Liver (tissue), 3 donors: ENCODE measurements at regions not wholly inside any gene's neighbourhood (a gene's known extent, or its start where the extent isn't known, plus 50 kb on each side); places are given as distances from the start of the nearest gene placed in this dataset.

Experiments used
- ATF3 ChIP-seq: IDR thresholded peaks from 2 replicates; pipeline ENCODE4 v1.6.1; 2016; ENCODE audit warnings: antibody characterized with exemption
- CTCF ChIP-seq: fragments of 150-350 bp; IDR thresholded peaks from 2 replicates; pipeline ENCODE4 v1.5.1; 2017; ENCODE audit warnings: improper control_type of control experiment, low read depth, low read length; ENCODE audit not compliant: missing input control
- EGR1 ChIP-seq, 2 donors: IDR thresholded peaks; 2 replicates each; pipeline ENCODE4 v1.6.1; 2016 to 2018; ENCODE audit warnings: antibody characterized with exemption in 2 of 2, low read depth in 2 of 2
- FOXA1 ChIP-seq: IDR thresholded peaks from 2 replicates; pipeline ENCODE4 v1.6.1; 2016; ENCODE audit warnings: antibody characterized with exemption
- GABPA ChIP-seq, 2 donors: IDR thresholded peaks in 1 of 2; conservative IDR thresholded peaks in 1 of 2; 2 replicates each; pipeline ENCODE4 v1.6.1; 2016; ENCODE audit warnings: antibody characterized with exemption in 2 of 2, mild to moderate bottlenecking in 1 of 2, moderate library complexity in 1 of 2
- HNF4A ChIP-seq, 2 donors: conservative IDR thresholded peaks; 2 replicates each; pipeline ENCODE4 v1.6.1; 2016; ENCODE audit warnings: antibody characterized with exemption in 2 of 2, mild to moderate bottlenecking in 2 of 2
- MAX ChIP-seq: IDR thresholded peaks from 2 replicates; pipeline ENCODE4 v1.6.1; 2016; ENCODE audit warnings: antibody characterized with exemption
- RAD21 ChIP-seq, 2 donors: IDR thresholded peaks; 2 replicates each; pipeline ENCODE4 v1.6.1; 2016; ENCODE audit warnings: antibody characterized with exemption in 2 of 2, mild to moderate bottlenecking in 2 of 2
- REST ChIP-seq: IDR thresholded peaks from 2 replicates; pipeline ENCODE4 v1.6.1; 2016; ENCODE audit warnings: antibody characterized with exemption, mild to moderate bottlenecking
- RXRA ChIP-seq, 2 donors: IDR thresholded peaks; 2 replicates each; pipeline ENCODE4 v1.6.1; 2017 to 2018; ENCODE audit warnings: antibody characterized with exemption in 2 of 2, mild to moderate bottlenecking in 1 of 2
- SP1 ChIP-seq: IDR thresholded peaks from 2 replicates; pipeline ENCODE4 v1.6.1; 2018; ENCODE audit warnings: antibody characterized with exemption, mild to moderate bottlenecking
- TAF1 ChIP-seq: conservative IDR thresholded peaks from 2 replicates; pipeline ENCODE4 v1.6.1; 2016; ENCODE audit warnings: antibody characterized with exemption, mild to moderate bottlenecking
- YY1 ChIP-seq: IDR thresholded peaks from 2 replicates; pipeline ENCODE4 v1.6.1; 2016; ENCODE audit warnings: antibody characterized with exemption, mild to moderate bottlenecking
- ZBTB33 ChIP-seq: IDR thresholded peaks from 2 replicates; pipeline ENCODE4 v1.6.1; 2016; ENCODE audit warnings: antibody characterized with exemption
- donor health status: healthy.
- donor health status: healthy.

- TF ChIP-seq CTCF (no peak), MAX (no peak), ZBTB33 (no peak), ATF3 (no peak), RAD21 (IDR thresholded peaks at IDR 0.05) (no peak), REST (no peak), RXRA (IDR thresholded peaks at IDR 0.05) (no peak), SP1 (no peak), FOXA1 (no peak), TAF1 (no peak), YY1 (no peak), EGR1 (IDR thresholded peaks at IDR 0.05; ENCODE audit: low read depth in 2 of 2) (no peak), HNF4A (conservative IDR thresholded peaks at IDR 0.05) (no peak), GABPA (IDR thresholded peaks at IDR 0.05 in 1 of 2, conservative IDR thresholded peaks at IDR 0.05 in 1 of 2) (no peak)
Measured at GRCh38 chr17:12365805-12366204, 299.9 kb upstream of the MYOCD start.
